DMS79 treated with DMSO at 0.1 percent for 48 hours (cell line): ENCODE measurements at regions not wholly inside any gene's neighbourhood (a gene's known extent, or its start where the extent isn't known, plus 50 kb on each side); places are given as distances from the start of the nearest gene placed in this dataset.
"Not testable (repeated sequence)": the region's sequence is repeated elsewhere in the genome, so short reads cannot be mapped to it uniquely, and the experiment has no call there.

ENCODE experiments used
- DNase-seq: peaks from one replicate; lab custom pipeline; 2025; lab: John Stamatoyannopoulos, UW

DNA sequence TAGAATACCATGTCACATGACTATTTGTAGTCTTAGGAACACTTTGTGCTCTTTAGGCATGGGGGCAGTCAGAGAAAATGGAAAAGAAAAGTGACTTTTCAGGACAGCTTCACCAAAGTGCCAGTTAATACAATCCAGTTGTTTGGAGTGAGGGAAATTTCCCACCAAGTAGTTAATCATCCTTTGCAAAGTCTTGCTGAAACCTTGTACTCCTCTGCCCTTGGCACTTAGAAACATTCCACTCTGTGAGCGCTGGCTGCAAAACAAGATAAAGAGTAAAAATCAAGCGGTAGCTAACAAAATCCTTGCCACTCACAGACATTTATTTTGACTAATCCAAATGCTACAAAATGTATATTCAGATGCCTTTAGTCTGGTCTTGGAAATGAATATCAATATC, 229.2 kb upstream of the HSF2 start:
- no peak for DNase-seq

GRCh38 chr6:122178988-122179387, 220.5 kb upstream of the HSF2 start:
- no peak for DNase-seq

GRCh38 chr6:122180132-122180531, 219.3 kb upstream of the HSF2 start:
- no peak for DNase-seq

DNA sequence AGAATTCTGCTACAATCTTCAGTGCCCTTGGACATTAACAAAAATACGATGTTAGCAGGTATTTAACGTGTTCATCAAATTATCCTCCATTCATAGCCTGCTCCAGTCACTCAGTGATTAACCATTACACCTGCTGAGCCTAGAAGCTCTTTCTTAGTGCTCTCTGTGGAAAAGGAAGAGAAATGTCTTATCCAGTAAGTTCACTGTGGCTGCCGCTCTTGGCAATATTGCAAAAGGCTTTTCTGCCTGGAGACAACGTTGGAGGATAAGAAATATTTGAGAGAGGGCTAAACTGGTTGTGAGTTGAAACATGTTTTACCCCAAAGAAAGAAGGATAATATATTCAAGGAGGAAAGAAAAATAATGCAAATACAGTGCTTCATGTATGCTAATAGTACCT, 217.4 kb upstream of the HSF2 start:
- DNase-seq: no peak

GRCh38 chr6:122184401-122184827, 215.0 kb upstream of the HSF2 start:
- DNase-seq: no peak

GRCh38 chr6:122185458-122185857, 214.0 kb upstream of the HSF2 start:
- not testable (repeated sequence) for DNase-seq

DNA sequence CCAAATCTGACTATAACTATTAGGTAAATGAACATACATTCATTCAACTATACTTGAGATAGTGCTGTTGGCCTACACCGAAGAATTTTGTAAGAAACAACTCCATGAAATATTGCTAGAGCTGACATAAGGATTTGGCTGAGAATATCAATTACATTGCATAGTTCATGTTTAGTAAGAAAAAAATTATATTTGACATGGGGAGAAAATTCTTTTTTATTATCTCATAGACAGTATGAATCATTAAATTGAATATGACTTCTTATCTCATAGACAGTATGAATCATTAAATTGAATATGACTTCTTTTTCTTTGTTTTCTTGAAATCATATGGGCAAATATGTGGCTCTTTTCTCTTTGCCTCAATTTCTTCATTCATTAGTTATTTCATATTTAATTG, 212.3 kb upstream of the HSF2 start:
- DNase-seq: no peak

- DNase-seq: no peak
These were observed 200.5 kb upstream of the HSF2 start for GRCh38 chr6:122198922-122199321.

DNA sequence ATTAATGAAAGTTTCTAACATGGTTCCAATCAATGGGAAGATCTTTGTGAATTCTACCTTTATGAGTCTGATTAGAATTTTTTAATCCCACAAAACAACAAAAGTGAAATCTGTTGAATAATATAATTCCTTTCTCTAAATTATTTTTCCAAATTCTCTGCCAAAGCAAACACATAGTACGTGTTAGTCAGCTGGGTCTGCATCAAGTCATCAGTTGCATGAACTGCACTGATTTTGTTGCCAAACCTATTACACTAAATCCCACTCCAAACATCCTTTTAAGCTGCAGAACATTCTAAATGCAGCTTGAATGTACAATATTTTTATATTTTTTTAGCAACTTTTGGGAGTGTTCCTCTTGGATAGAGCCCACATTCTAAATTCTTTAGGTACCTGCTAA, 199.0 kb upstream of the HSF2 start:
- DNase-seq: no peak

DNA sequence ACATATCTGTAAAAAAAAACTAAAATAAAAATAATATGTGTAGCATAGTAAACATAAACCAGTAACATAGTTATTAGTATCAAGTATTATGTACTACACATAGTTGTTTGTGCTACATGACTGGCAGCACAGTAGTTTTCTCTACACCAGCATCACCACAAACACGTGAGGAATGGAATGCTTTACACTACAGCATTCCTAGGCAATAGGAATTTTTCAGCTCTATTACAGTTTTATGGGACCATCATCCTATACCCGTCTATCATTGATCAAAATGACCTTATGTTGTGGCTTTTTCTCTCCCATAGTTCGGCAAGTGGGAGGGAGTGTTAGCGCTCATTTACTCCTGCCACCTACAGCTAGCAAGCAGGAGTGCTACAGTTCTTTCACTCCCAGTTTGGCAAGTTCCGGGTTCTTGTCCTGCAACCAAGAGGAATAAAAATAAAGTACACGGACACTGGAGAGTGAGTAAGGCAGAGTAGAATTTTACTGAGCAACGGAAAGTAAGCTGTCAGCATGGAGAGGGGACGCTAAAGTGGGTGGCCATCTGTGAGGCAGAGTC, 196.8 kb upstream of the HSF2 start:
- no peak for DNase-seq

GRCh38 chr6:122207061-122207460, 192.4 kb upstream of the HSF2 start:
- DNase-seq: no peak

DNA sequence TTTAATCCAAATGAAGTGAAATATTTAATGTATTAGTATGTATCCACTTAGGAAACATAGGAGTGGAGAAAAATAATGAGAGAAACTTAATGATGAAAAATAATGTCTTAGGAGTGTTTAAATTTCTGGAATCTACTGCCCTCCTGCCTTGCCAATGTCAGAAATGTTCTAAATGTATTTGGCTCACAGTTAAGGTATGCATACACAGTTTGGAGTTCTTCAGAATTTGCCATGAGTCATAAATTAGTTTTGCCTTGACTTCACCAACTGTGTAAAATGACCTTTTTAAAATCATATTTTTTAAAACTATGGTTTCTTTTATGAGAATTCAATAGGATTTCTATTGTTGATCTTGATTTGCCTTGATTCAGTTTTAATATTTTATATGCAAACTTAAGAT, 191.7 kb upstream of the HSF2 start:
- DNase-seq: no peak

GRCh38 chr6:122214605-122215318, 184.7 kb upstream of the HSF2 start:
- no peak for DNase-seq

DNA sequence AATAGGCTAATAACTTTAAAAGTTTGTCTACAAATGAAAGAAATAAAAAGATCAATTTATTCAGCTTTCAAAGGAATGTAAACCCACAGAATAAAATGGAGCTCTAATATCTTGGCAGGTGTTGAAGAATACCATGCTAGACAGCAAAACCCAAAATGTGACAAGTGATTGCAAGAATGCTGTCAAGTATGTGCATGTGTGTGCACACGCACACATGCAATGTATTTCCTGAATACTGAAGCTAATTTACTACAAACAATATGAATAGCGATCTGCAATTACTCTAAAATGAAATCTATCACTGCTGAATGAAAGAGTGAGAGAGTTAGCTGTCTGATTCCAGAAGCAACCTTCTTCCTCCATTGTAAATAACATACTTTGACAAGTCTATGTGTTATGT, 179.2 kb upstream of the HSF2 start:
- no peak for DNase-seq

GRCh38 chr6:122222761-122223160, 176.7 kb upstream of the HSF2 start:
- no peak for DNase-seq

- no peak for DNase-seq
These were observed 176.2 kb upstream of the HSF2 start for GRCh38 chr6:122223251-122223650.

- DNase-seq: no peak
These were observed 160.6 kb upstream of the HSF2 start for GRCh38 chr6:122238861-122239260.

DNA sequence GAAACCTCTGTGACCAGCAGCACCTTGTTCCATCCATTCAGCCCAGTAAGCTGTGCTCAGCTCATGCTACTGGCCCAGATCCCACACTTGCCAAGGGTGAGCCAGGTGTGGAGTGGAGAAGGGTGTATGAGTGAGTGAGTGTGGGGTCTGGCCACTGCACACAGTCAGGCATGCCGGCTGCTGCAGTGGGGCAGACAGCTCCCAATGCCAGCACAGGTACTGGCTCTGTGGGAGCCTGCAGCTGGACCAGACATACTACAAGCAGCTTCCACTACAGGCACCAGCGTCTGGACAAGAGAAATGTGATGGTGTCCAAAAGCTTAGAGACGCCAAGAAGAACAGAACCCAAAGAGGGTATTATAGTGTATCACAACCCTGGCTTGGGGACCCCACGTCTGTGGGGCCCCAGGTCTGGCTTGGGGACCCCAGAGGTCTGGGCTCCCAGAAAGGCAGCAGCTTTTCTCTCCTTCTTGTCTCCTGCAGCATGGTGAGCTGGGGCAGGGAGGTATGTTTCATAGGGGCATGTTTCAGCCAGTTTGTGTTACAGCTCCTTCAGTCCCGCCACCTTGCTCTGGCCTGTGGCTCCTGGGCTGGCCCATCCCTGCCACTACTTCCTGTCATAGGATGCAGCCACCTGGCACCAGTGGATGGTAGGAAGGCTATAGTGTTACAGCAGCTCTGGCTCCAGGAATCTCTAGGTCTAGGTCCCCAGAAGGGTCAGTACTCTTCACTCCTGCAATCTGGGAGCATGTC, 152.4 kb upstream of the HSF2 start:
- no peak for DNase-seq

GRCh38 chr6:122248001-122248669, 151.3 kb upstream of the HSF2 start:
- DNase-seq: no peak

- no peak for DNase-seq
These were observed 150.6 kb upstream of the HSF2 start for GRCh38 chr6:122248844-122249243.

DNA sequence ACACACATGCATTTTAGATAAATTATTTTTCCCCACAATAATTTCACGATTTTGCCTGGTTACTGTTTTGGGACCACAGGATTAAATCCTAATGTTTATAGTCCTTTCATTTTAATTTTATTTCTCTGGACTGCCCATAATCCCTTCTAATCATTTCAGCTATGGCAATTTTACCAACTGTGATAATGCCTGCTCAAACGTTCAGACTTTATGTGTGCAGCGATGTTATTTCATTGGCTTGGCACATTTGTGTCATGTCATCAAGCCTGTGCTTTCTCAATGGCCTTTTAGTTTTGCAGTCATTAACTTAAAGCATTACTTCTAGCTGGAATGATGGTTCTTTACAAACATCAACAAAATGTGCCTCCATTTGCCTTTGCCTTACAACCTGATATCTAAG, 140.6 kb upstream of the HSF2 start:
- no peak for DNase-seq

DNA sequence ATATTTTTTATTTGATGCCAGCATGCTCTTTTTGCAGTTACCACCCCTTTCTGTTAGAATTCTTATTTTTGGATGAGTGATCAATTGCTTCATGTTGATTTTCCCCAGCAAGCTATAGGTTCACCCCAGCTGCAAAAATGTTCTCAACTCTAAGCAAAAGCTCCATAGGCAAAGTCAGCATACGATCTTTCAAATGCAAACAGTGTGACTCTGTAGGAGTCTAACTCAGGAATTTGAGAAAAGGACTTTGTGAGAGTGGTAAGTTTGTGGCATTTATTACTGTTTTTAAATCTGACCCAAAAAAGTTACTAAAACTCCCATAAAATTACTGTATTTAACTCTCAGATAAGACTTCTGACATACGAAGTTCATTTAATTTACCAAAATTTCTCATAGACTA, 134.9 kb upstream of the HSF2 start:
- no peak for DNase-seq

- no peak for DNase-seq
These were observed 133.7 kb upstream of the HSF2 start for GRCh38 chr6:122265755-122266154.
